T-helper 2 cell treated with Interferon-gamma antibody and Interleukin-4, amounts not matched to agents 5 μg/mL and 100 μg/mL, for 36 hours (primary cell): ENCODE measurements at regions not wholly inside any gene's neighbourhood (a gene's known extent, or its start where the extent isn't known, plus 50 kb on each side); places are given as distances from the start of the nearest gene placed in this dataset.

ENCODE experiments used
- DNase-seq: peaks from one replicate; pipeline ENCODE4 v3.0.0; 2021; ENCODE audit warnings: low spot score
- H3K27ac Mint-ChIP-seq: one replicate; pipeline ENCODE4 v1.8.0; 2021; ENCODE audit warnings: mild to moderate bottlenecking, mixed read lengths
- H3K27me3 Mint-ChIP-seq: one replicate; pipeline ENCODE4 v1.8.0; 2021; ENCODE audit warnings: low read depth, mixed read lengths
- H3K36me3 Mint-ChIP-seq: one replicate; pipeline ENCODE4 v1.8.0; 2021; ENCODE audit warnings: low read depth, mixed read lengths
- H3K4me1 Mint-ChIP-seq: one replicate; pipeline ENCODE4 v1.8.0; 2021; ENCODE audit warnings: low read depth, mixed read lengths
- H3K4me3 Mint-ChIP-seq: one replicate; pipeline ENCODE4 v1.8.0; 2022; ENCODE audit warnings: mild to moderate bottlenecking, moderate library complexity, mixed read lengths
- H3K9me3 Mint-ChIP-seq: one replicate; pipeline ENCODE4 v1.8.0; 2021; ENCODE audit warnings: mixed read lengths

- no peaks in the 10 kb centered on the region for H3K36me3 Mint-ChIP-seq
- H3K9me3 Mint-ChIP-seq = peaks cover 2% of the 10 kb centered on the region
- peaks cover 63% of the 10 kb centered on the region for H3K27me3 Mint-ChIP-seq
- H3K4me3 Mint-ChIP-seq = no peak overlapping the region
- peaks cover 5% of the 10 kb centered on the region for H3K4me1 Mint-ChIP-seq
- no peak overlapping the region for H3K27ac Mint-ChIP-seq
- no peak for DNase-seq
Observed at GRCh38 chrX:20529301-20529700, 262.6 kb upstream of the RPS6KA3 start.

- H3K27me3 Mint-ChIP-seq = peaks cover 51% of the 10 kb centered on the region
- no peak overlapping the region for H3K27ac Mint-ChIP-seq
- DNase-seq = no peak
- peak overlapping the region; percentile 15 for H3K4me3 Mint-ChIP-seq
- H3K36me3 Mint-ChIP-seq = no peaks in the 10 kb centered on the region
- H3K4me1 Mint-ChIP-seq = peaks cover 15% of the 10 kb centered on the region
- H3K9me3 Mint-ChIP-seq = peaks cover 5% of the 10 kb centered on the region
Observed at GRCh38 chrX:20527558-20528011, 260.9 kb upstream of the RPS6KA3 start.

- peaks cover 15% of the 10 kb centered on the region for H3K4me1 Mint-ChIP-seq
- H3K9me3 Mint-ChIP-seq = peaks cover 5% of the 10 kb centered on the region
- peaks cover 46% of the 10 kb centered on the region for H3K27me3 Mint-ChIP-seq
- no peak overlapping the region for H3K27ac Mint-ChIP-seq
- H3K4me3 Mint-ChIP-seq = no peak overlapping the region
- no peaks in the 10 kb centered on the region for H3K36me3 Mint-ChIP-seq
- no peak for DNase-seq
Observed at GRCh38 chrX:20527041-20527440, 260.3 kb upstream of the RPS6KA3 start.

- peaks cover 40% of the 10 kb centered on the region for H3K27me3 Mint-ChIP-seq
- no peaks in the 10 kb centered on the region for H3K36me3 Mint-ChIP-seq
- peak overlapping the region; percentile 32 for H3K27ac Mint-ChIP-seq
- H3K4me1 Mint-ChIP-seq = peaks cover 23% of the 10 kb centered on the region
- DNase-seq = peak; percentile 10
- H3K9me3 Mint-ChIP-seq = peaks cover 5% of the 10 kb centered on the region
- H3K4me3 Mint-ChIP-seq = peak overlapping the region; percentile 11
Observed at GRCh38 chrX:20523626-20524312, 257.1 kb upstream of the RPS6KA3 start.

DNA sequence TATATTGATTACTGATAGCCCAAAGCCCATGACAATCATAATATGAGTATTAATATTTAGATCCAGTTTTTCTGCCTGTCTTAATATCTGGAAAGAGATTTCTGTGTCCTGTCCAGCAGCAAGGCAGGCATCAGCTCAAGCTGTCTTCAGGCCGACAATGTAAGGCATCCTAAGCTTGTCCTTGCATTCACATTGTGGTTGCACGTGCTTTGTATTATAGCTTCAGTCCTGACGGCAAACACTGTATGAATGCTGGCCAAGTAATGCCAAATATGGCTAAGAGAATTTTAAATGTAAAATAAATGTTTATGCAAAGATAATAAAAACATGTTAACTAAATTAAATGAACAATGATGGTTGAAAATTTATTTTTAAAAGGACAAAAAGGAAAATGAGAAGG, 255.7 kb upstream of the RPS6KA3 start:
- Mint-ChIP-seq H3K27ac (no peak overlapping the region), H3K4me1 (peaks cover 25% of the 10 kb centered on the region), H3K9me3 (peaks cover 5% of the 10 kb centered on the region), H3K27me3 (peaks cover 38% of the 10 kb centered on the region), H3K36me3 (no peaks in the 10 kb centered on the region), H3K4me3 (no peak overlapping the region)
- DNase-seq = no peak

GRCh38 chrX:20521222-20521621, 254.5 kb upstream of the RPS6KA3 start:
- Mint-ChIP-seq H3K4me3 (no peak overlapping the region), H3K27ac (no peak overlapping the region), H3K4me1 (peaks cover 33% of the 10 kb centered on the region), H3K9me3 (peaks cover 5% of the 10 kb centered on the region), H3K27me3 (peaks cover 35% of the 10 kb centered on the region), H3K36me3 (no peaks in the 10 kb centered on the region)
- DNase-seq = no peak

DNA sequence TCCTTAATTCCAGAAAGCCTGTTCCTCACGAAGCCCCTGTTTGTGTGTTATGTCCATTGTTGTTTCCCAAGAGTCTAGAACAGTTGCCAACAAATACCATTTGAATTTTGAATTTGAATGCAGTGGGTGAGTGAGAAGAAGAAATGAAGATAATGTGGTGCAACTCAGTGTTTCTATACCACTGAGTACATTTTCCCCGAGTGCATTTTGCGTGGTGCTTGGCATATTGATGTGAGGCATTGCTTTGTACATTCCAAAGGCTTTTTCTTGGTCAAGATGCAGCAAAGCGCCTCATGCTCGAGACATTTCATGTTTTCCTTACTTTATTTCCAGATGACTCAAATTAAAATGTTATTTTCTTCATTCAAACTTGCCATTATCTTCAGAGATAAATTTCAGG, 253.1 kb upstream of the RPS6KA3 start:
- Mint-ChIP-seq H3K27me3 (peaks cover 33% of the 10 kb centered on the region), H3K4me3 (no peak overlapping the region), H3K4me1 (peaks cover 45% of the 10 kb centered on the region), H3K27ac (no peak overlapping the region), H3K36me3 (peaks cover 4% of the 10 kb centered on the region), H3K9me3 (peaks cover 9% of the 10 kb centered on the region)
- DNase-seq = no peak

DNA sequence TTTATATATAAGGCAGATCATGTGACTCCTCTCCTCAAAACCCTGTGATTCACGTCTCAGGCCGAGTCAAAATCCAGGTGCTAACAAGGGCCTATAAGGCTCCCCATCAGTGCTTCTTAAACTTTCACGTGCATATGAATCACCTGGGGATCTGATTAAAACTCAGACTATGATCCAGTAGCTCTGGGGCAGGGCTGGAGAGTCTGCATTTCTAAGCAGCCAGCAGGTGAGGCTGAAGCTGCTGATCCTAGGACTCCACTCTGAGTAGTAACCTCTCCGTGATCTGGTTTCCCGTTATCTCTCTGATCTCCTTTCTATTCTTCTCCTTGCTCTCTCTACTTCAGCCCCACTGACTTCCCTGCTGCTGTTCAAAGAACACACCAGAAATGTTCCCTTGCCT, 252.4 kb upstream of the RPS6KA3 start:
- Mint-ChIP-seq H3K27ac (no peak overlapping the region), H3K4me3 (no peak overlapping the region), H3K9me3 (peaks cover 9% of the 10 kb centered on the region), H3K36me3 (peaks cover 6% of the 10 kb centered on the region), H3K27me3 (peaks cover 29% of the 10 kb centered on the region), H3K4me1 (peaks cover 45% of the 10 kb centered on the region)
- no peak for DNase-seq

- Mint-ChIP-seq H3K27ac (no peak overlapping the region), H3K4me1 (peaks cover 36% of the 10 kb centered on the region), H3K9me3 (peaks cover 7% of the 10 kb centered on the region), H3K4me3 (no peak overlapping the region), H3K36me3 (peaks cover 6% of the 10 kb centered on the region), H3K27me3 (peaks cover 26% of the 10 kb centered on the region)
- no peak for DNase-seq
Observed at GRCh38 chrX:20517565-20517964, 250.9 kb upstream of the RPS6KA3 start.

- peaks cover 36% of the 10 kb centered on the region for H3K4me1 Mint-ChIP-seq
- peaks cover 6% of the 10 kb centered on the region for H3K36me3 Mint-ChIP-seq
- DNase-seq = peak; percentile 19
- peaks cover 32% of the 10 kb centered on the region for H3K27me3 Mint-ChIP-seq
- peak overlapping the region; percentile 22 for H3K4me3 Mint-ChIP-seq
- peaks cover 7% of the 10 kb centered on the region for H3K9me3 Mint-ChIP-seq
- peak overlapping the region; percentile 81 for H3K27ac Mint-ChIP-seq
Observed at GRCh38 chrX:20515841-20516461, 249.2 kb upstream of the RPS6KA3 start.

- peak; percentile 28 for DNase-seq
- Mint-ChIP-seq H3K27ac (no peak overlapping the region), H3K36me3 (peaks cover 6% of the 10 kb centered on the region), H3K4me3 (no peak overlapping the region), H3K27me3 (peaks cover 31% of the 10 kb centered on the region), H3K4me1 (peaks cover 35% of the 10 kb centered on the region), H3K9me3 (peaks cover 7% of the 10 kb centered on the region)
Observed at GRCh38 chrX:20514358-20514757, 247.6 kb upstream of the RPS6KA3 start.

- peaks cover 30% of the 10 kb centered on the region for H3K27me3 Mint-ChIP-seq
- DNase-seq = no peak
- H3K36me3 Mint-ChIP-seq = peaks cover 6% of the 10 kb centered on the region
- H3K4me1 Mint-ChIP-seq = peaks cover 24% of the 10 kb centered on the region
- H3K4me3 Mint-ChIP-seq = no peak overlapping the region
- H3K9me3 Mint-ChIP-seq = peaks cover 7% of the 10 kb centered on the region
- H3K27ac Mint-ChIP-seq = no peak overlapping the region
Observed at GRCh38 chrX:20513185-20513584, 246.5 kb upstream of the RPS6KA3 start.

DNA sequence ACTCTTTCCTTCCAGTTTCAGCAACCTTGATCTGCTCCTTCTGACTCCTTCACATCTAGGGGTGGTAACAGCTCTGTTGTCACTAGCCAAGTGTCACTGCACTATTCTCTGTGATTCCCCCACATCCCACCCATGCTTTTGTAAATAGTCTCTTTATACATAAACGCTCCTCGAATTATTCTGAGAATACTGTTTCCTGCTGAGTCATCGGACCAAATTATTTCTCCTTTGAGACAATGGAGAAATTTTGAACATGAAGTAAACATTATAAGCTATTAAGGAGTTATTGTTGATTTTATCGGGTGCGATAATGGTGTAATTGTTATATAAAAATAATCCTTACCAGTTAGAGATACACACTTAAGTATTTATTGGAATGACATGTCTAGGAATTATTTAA, 245.1 kb upstream of the RPS6KA3 start:
- Mint-ChIP-seq H3K4me1 (peaks cover 21% of the 10 kb centered on the region), H3K27ac (no peak overlapping the region), H3K36me3 (peaks cover 6% of the 10 kb centered on the region), H3K4me3 (no peak overlapping the region), H3K27me3 (peaks cover 28% of the 10 kb centered on the region), H3K9me3 (peaks cover 7% of the 10 kb centered on the region)
- no peak for DNase-seq

DNA sequence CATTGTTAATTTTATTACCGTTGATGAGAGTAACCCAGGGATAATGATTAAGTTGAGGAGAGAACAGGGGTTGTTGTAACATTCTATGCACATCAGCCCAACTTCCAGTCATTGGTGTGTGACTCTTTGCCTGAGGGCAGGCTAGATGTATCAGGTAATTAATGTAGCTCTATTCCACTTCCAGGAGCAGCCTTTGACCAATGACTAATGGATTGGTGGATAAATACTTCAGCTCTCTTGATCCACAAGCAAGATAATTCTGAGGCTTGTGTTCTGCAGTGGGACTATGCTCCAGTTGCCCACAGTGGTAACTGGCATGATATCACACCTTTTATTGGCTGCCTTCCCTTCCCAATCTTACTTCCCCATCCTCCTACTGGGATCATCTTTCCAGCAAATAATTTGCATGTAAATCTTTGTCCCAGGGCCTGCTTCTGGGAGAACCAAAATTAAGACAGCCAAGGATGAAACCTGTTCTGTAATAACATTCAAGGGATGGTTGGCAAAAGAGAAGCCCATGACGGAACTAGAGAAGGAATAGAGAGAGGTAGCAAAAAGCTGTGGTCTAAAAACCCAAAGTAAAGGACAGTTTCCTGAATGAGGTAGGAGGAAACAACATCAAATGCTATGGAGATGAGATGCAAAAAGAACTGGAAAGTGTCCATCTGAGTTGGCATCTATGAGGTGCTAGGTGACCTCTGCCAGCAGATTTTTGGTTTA, 241.4 kb upstream of the RPS6KA3 start:
- H3K4me3 Mint-ChIP-seq = no peak overlapping the region
- DNase-seq = no peak
- peaks cover 44% of the 10 kb centered on the region for H3K27me3 Mint-ChIP-seq
- no peaks in the 10 kb centered on the region for H3K36me3 Mint-ChIP-seq
- H3K9me3 Mint-ChIP-seq = no peaks in the 10 kb centered on the region
- H3K27ac Mint-ChIP-seq = no peak overlapping the region
- H3K4me1 Mint-ChIP-seq = peaks cover 4% of the 10 kb centered on the region
